ENCODE measurements at regions not wholly inside any gene's neighbourhood (a gene's known extent, or its start where the extent isn't known, plus 50 kb on each side); places are given as distances from the start of the nearest gene placed in this dataset.

- TF ChIP-seq CSDC2 (CRISPR knock-in tag; IDR thresholded peaks at IDR 0.05): no peak
- TF ChIP-seq ZFP30 (CRISPR knock-in tag; IDR thresholded peaks at IDR 0.05): no peak
- TF ChIP-seq, protein P1, sequence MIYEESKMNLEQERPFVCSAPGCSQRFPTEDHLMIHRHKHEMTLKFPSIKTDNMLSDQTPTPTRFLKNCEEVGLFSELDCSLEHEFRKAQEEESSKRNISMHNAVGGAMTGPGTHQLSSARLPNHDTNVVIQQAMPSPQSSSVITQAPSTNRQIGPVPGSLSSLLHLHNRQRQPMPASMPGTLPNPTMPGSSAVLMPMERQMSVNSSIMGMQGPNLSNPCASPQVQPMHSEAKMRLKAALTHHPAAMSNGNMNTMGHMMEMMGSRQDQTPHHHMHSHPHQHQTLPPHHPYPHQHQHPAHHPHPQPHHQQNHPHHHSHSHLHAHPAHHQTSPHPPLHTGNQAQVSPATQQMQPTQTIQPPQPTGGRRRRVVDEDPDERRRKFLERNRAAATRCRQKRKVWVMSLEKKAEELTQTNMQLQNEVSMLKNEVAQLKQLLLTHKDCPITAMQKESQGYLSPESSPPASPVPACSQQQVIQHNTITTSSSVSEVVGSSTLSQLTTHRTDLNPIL (CRISPR knock-in tag; IDR thresholded peaks at IDR 0.05; ENCODE audit: low read depth): no peak
- TF ChIP-seq ARNTL (CRISPR knock-in tag; IDR thresholded peaks at IDR 0.05; ENCODE audit: borderline replicate concordance, low read depth): no peak
- TF ChIP-seq, protein P2, sequence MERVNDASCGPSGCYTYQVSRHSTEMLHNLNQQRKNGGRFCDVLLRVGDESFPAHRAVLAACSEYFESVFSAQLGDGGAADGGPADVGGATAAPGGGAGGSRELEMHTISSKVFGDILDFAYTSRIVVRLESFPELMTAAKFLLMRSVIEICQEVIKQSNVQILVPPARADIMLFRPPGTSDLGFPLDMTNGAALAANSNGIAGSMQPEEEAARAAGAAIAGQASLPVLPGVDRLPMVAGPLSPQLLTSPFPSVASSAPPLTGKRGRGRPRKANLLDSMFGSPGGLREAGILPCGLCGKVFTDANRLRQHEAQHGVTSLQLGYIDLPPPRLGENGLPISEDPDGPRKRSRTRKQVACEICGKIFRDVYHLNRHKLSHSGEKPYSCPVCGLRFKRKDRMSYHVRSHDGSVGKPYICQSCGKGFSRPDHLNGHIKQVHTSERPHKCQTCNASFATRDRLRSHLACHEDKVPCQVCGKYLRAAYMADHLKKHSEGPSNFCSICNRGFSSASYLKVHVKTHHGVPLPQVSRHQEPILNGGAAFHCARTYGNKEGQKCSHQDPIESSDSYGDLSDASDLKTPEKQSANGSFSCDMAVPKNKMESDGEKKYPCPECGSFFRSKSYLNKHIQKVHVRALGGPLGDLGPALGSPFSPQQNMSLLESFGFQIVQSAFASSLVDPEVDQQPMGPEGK (CRISPR knock-in tag; IDR thresholded peaks at IDR 0.05; ENCODE audit: borderline replicate concordance): no peak
- no peak for TF ChIP-seq TCF4 (CRISPR knock-in tag; IDR thresholded peaks at IDR 0.05; ENCODE audit: borderline replicate concordance)
- no peak for TF ChIP-seq TOX (CRISPR knock-in tag; IDR thresholded peaks at IDR 0.05; ENCODE audit: borderline replicate concordance)
- no peak for TF ChIP-seq ZNF565 (CRISPR knock-in tag; conservative IDR thresholded peaks at IDR 0.05; ENCODE audit: low read depth)
- no peak for TF ChIP-seq TSHZ2 (CRISPR knock-in tag; IDR thresholded peaks at IDR 0.05)
These were observed 287.1 kb upstream of the ASIC2 start for GRCh38 chr17:33580215-33580614.
